ENCODE measurements at regions not wholly inside any gene's neighbourhood (a gene's known extent, or its start where the extent isn't known, plus 50 kb on each side); places are given as distances from the start of the nearest gene placed in this dataset.
"Not testable (repeated sequence)": the region's sequence is repeated elsewhere in the genome, so short reads cannot be mapped to it uniquely, and the experiment has no call there.

DNA sequence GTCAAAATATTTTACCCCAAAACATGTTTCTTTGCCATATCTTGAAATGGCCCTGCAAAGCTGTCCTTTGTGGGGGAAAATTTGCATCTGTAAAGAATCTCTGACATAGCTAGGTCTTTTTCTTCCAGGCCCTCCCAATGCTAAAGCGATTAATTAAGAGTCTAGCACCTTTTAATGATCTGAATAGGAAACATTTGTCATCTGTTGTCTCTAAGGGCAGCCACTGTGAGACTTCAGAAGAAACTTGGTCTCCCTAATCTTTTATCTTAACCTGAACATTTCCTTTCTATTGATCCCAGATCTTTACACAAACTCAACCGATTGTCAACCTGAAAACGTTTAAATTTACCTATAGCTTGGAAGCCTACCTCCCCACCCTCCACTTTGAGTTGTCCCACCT lies 731.6 kb upstream of the AUTS2 start:
- DNase-seq; H3K4me3 Mint-ChIP-seq; H3K27me3 Mint-ChIP-seq; H3K27ac Mint-ChIP-seq; H3K4me1 Mint-ChIP-seq (ENCODE audit: low read depth in 2 of 2); ATAC-seq (replicated peaks); H3K36me3 Mint-ChIP-seq (ENCODE audit: insufficient read depth): not testable (repeated sequence)
- peaks cover 9 to 24% of the 10 kb centered on the region in 2 donors for H3K9me3 Mint-ChIP-seq

DNA sequence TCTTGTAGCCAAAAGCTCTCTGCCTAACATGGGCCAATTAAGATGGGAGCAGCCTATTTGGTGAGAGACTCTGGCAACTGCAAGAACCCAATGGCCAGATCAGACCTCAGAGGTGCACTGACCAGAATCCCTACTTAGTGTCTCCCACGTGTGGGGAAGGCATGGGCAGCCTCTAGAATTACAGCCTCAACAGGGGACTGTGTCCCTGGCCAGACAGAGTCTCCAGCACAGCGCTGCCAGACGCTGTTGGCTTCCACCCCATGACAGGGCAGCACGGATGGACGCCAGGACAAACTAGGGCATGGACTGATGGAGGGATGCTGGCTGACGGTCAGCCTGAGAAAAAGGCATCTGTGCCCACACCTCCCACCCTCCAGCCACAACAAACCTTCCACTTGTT lies 729.3 kb upstream of the AUTS2 start:
- Mint-ChIP-seq H3K27ac (no peak overlapping the region), H3K9me3 (peaks cover 12 to 24% of the 10 kb centered on the region in 2 donors), H3K4me3 (no peak overlapping the region), H3K4me1 (ENCODE audit: low read depth in 2 of 2) (no peaks in the 10 kb centered on the region), H3K36me3 (ENCODE audit: insufficient read depth) (no peaks in the 10 kb centered on the region), H3K27me3 (no peaks in the 10 kb centered on the region)
- ATAC-seq (replicated peaks) (no peak), DNase-seq (no peak)

DNA sequence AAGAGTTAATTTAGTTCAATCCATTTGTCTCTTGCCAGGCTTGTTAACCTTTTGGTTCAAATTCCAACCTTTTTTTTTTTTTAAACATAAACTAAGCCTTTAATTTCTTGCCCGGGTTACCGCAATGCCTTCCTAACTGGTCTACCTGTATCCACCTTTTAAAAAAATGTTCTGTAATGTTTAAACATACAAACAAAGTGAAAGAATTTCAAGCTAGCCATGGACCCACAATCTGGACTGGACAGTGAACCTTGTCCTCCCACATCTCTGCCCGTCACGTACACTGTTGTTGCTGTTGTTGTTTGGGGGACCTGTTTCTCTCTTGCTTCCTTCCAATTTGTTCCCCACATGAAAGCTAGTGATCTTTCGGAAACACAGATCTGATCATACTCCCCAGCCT lies 724.7 kb upstream of the AUTS2 start:
- Mint-ChIP-seq H3K36me3 (ENCODE audit: insufficient read depth) (no peaks in the 10 kb centered on the region), H3K27ac (no peak overlapping the region), H3K4me1 (ENCODE audit: low read depth in 2 of 2) (no peaks in the 10 kb centered on the region), H3K9me3 (peaks cover 14 to 24% of the 10 kb centered on the region in 2 donors), H3K4me3 (no peak overlapping the region), H3K27me3 (no peaks in the 10 kb centered on the region)
- no peak for ATAC-seq (replicated peaks)
- no peak for DNase-seq

DNA sequence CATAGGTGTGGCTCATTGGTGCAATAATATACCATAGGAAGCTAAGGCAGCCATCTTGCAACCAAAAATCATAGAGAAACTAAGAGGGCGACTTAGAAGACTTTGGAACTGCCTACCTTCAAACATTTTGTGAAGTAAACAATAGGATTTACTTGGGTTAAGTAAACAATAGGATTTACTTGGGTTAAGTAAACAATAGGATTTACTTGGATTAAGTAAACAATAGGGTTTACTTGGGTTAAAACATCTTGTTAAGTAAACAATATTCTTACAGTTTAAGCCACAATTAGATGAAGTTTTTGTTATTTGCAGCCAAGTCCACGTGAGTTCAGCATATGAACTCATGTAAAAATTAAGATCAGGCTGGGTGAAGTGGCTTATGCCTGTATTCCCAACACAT lies 722.4 kb upstream of the AUTS2 start:
- Mint-ChIP-seq H3K27ac (no peak overlapping the region), H3K27me3 (no peaks in the 10 kb centered on the region), H3K4me1 (ENCODE audit: low read depth in 2 of 2) (no peaks in the 10 kb centered on the region), H3K9me3 (peaks cover 6 to 8% of the 10 kb centered on the region in 2 donors), H3K4me3 (no peak overlapping the region), H3K36me3 (ENCODE audit: insufficient read depth) (no peaks in the 10 kb centered on the region)
- ATAC-seq (replicated peaks) (no peak), DNase-seq (no peak)

DNA sequence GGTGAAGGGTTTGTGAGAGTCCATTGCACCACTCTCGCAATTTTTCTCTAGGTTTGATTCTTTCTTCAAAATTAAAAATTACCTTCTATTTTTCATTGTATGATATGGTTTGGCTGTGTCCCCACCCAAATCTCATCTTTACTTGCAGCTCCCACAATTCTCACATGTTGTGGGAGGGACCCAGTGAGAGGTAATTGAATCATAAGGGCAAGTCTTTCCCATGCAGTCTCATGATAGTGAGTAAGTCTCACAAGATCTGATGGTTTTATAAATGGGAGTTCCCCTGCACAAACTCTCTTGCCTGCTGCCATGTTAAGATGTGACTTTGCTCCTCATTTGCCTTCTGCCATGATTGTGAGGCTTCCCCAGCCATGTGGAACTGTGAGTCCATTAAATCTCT lies 711.2 kb upstream of the AUTS2 start:
- H3K4me1 Mint-ChIP-seq (ENCODE audit: low read depth in 2 of 2); H3K36me3 Mint-ChIP-seq (ENCODE audit: insufficient read depth); H3K4me3 Mint-ChIP-seq; ATAC-seq (replicated peaks); H3K27ac Mint-ChIP-seq; H3K27me3 Mint-ChIP-seq; DNase-seq; H3K9me3 Mint-ChIP-seq: not testable (repeated sequence)

DNA sequence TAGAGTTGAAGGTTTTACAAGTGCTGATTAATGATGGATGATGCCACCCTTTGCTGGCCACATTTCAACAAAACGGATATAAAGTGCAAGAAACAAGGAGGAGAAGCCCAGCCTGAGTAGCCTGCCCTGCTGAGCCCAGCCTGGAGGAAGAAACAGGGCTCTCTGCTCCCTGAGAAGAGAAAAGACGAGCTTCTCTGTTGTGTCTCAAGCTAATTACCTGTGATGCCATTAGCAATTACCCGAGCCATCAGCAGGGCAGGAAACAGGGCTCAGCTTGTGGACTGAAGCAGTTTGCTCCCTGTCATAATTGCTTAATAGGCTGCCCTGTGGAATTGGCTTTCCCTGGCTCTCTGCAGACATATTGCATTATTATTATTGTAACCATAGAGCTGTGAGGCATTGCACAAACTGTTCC lies 709.3 kb upstream of the AUTS2 start:
- DNase-seq: no peak
- Mint-ChIP-seq H3K9me3 (peaks cover 0 to 1% of the 10 kb centered on the region in 2 donors), H3K27me3 (no peaks in the 10 kb centered on the region), H3K4me3 (no peak overlapping the region), H3K4me1 (ENCODE audit: low read depth in 2 of 2) (no peaks in the 10 kb centered on the region), H3K27ac (no peak overlapping the region), H3K36me3 (ENCODE audit: insufficient read depth) (no peaks in the 10 kb centered on the region)
- no peak for ATAC-seq (replicated peaks)

DNA sequence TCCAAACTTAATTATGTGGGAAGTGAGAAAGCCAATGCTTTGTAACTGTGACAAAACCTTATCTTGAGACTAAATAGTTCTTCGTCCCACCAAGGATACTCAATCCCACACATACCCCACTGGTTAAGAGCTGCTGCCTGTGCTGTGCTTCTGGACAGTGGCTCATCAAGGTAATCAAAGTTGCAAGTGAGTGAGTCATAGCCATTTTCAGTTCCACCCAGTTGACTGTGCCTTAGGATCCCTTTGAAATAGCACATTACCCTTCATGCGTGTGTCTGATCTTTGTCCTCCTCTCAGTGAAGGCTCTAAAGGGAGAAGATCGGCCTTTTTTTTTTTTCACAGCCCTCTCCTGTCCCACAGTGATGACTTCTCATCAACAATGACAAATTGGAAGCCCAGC lies 706.0 kb upstream of the AUTS2 start:
- Mint-ChIP-seq H3K9me3 (peaks cover 3 to 5% of the 10 kb centered on the region in 2 donors), H3K36me3 (ENCODE audit: insufficient read depth) (no peaks in the 10 kb centered on the region), H3K27ac (no peak overlapping the region), H3K4me3 (no peak overlapping the region), H3K27me3 (no peaks in the 10 kb centered on the region), H3K4me1 (ENCODE audit: low read depth in 2 of 2) (no peaks in the 10 kb centered on the region)
- ATAC-seq (replicated peaks): no peak
- DNase-seq: no peak

DNA sequence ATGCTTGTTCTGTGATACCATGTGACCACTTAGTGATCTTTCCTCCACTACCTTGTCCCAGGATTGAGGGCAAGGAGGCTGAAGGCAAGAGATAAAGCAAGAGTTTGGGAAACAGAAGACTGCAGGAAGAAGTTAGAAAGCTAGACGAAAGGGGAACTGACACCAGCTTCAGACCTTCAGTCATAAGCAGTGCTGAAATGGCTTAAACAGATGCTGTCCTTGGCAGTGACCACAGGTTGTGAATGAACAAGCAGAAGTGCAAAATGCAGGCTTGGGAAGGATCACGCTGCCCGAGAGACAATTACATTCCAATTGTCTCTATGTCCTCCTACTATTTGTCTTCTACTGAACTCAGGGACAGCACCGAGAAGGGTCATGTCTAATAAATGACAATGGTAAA lies 704.9 kb upstream of the AUTS2 start:
- no peak for DNase-seq
- Mint-ChIP-seq H3K4me1 (ENCODE audit: low read depth in 2 of 2) (no peaks in the 10 kb centered on the region), H3K4me3 (no peak overlapping the region), H3K36me3 (ENCODE audit: insufficient read depth) (no peaks in the 10 kb centered on the region), H3K27me3 (no peaks in the 10 kb centered on the region), H3K9me3 (peaks cover 5 to 7% of the 10 kb centered on the region in 2 donors), H3K27ac (no peak overlapping the region)
- no peak for ATAC-seq (replicated peaks)

DNA sequence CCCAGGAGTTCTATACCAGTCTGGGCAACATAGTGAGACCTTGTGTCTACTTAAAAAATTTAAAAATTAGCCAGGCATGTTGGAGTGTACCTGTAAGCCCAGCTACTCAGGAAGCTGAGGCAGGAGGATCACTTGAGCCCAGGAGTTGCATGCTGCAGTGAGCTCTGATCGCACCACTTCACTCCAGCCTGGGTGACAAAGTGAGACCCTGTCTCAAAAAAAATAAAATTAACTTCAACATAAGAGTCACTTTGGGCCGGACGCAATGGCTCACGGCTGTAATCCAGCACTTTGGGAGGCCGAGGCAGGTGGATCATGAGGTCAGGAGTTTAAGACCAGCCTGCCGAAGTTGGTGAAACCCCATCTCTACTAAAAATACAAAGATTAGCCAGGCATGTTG lies 699.1 kb upstream of the AUTS2 start:
- H3K36me3 Mint-ChIP-seq (ENCODE audit: insufficient read depth); H3K27me3 Mint-ChIP-seq; H3K4me1 Mint-ChIP-seq (ENCODE audit: low read depth in 2 of 2); H3K27ac Mint-ChIP-seq; ATAC-seq (replicated peaks); DNase-seq; H3K4me3 Mint-ChIP-seq: not testable (repeated sequence)
- peaks cover 6 to 13% of the 10 kb centered on the region in 2 donors for H3K9me3 Mint-ChIP-seq

DNA sequence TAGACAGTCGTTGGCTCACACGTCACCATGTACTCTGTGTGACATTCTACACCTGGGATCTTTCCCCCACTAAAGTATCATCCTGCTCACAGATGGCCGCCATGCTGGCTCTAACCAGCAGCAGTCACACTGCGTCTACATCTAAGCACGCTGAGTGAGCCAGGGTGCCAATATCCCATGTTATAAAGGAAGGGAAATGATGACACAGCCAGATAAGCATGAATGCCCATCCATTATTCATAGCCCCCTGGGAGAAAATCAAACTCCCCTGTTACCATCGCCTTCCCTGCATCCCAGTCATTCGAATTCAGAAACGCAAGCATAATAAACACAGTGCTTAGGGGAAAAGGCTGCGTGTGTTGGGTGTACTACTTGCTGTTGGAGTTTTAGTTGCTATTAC lies 698.2 kb upstream of the AUTS2 start:
- DNase-seq: no peak
- ATAC-seq (replicated peaks): no peak

DNA sequence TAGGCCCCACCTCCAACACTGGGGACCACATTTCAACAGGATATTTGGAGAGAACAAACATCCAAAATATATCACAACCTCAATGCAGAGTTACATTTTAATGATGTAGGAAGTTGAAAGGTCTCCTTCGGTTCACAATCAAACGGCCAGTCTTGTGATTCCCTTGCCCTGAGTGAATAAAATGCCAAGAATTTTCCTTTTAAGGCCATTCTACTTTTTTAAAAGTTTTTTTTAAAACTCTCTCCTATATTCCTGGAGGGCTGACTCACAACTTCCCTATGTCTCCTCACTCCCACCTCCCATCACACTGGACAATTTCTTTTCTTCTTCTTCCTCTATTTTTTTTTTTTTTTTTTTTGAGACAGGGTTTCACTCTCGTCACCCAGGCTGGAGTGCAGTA lies 693.6 kb upstream of the AUTS2 start:
- H3K9me3 Mint-ChIP-seq: peaks cover 3 to 15% of the 10 kb centered on the region in 2 donors
- no peaks in the 10 kb centered on the region for H3K4me1 Mint-ChIP-seq (ENCODE audit: low read depth in 2 of 2)
- peaks cover 0 to 8% of the 10 kb centered on the region in 2 donors for H3K27me3 Mint-ChIP-seq
- peaks cover 3% of the 10 kb centered on the region for H3K36me3 Mint-ChIP-seq (ENCODE audit: insufficient read depth)
- no peak overlapping the region for H3K4me3 Mint-ChIP-seq
- ATAC-seq (replicated peaks) (no peak), DNase-seq (no peak)
- H3K27ac Mint-ChIP-seq: no peak overlapping the region

More for the DNA sequence above, 698.2 kb upstream of the AUTS2 start:
- no peaks in the 10 kb centered on the region for H3K27me3 Mint-ChIP-seq
- peaks cover 6 to 14% of the 10 kb centered on the region in 2 donors for H3K9me3 Mint-ChIP-seq
- H3K36me3 Mint-ChIP-seq (ENCODE audit: insufficient read depth): no peaks in the 10 kb centered on the region
- H3K4me3 Mint-ChIP-seq: no peak overlapping the region
- H3K4me1 Mint-ChIP-seq (ENCODE audit: low read depth in 2 of 2): no peaks in the 10 kb centered on the region
- H3K27ac Mint-ChIP-seq: no peak overlapping the region

DNA sequence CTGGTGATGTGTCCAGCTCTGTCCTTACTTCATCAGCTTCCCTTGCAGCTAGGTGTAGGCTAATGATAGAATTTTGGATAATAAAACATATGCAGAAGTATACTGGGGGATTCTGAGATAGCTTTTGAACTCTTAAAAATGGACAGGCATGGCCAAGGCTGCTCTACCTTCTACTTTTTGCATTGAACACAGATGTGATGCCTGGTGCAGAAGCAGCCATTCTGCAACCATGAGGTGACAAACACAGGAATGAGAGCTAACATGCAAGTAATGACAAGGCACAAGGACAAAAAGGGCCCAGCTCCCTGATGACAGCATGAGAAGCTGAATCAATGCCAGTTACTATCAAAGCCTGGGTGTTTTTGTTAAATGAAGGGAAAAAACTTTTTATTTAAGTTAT lies 686.5 kb upstream of the AUTS2 start:
- Mint-ChIP-seq H3K4me1 (ENCODE audit: low read depth in 2 of 2) (no peaks in the 10 kb centered on the region), H3K27me3 (peaks cover 0 to 3% of the 10 kb centered on the region in 2 donors), H3K36me3 (ENCODE audit: insufficient read depth) (no peaks in the 10 kb centered on the region), H3K4me3 (no peak overlapping the region), H3K9me3 (peaks cover 10% of the 10 kb centered on the region in 2 donors), H3K27ac (no peak overlapping the region)
- DNase-seq (no peak), ATAC-seq (replicated peaks) (no peak)

DNA sequence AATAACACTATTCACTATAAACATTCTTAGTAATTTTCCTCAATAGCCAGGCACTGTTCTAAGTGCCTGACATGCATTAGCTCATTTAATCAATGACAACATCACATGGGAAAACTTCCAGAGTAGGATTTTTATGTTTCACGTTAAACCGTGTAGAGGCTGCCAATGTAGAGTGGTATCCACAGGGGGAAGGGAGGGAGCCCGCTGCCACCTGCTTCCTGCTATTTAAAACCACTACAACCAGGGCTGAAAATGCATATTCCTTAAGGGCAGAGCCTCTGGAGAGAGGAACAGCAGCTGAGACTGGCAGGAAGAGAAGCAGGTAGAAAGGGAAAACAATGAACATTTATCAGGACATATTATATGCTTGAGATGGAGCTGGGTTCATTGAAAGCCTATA lies 684.3 kb upstream of the AUTS2 start:
- H3K27me3 Mint-ChIP-seq: no peaks in the 10 kb centered on the region
- no peaks in the 10 kb centered on the region for H3K4me1 Mint-ChIP-seq (ENCODE audit: low read depth in 2 of 2)
- H3K9me3 Mint-ChIP-seq: peaks cover 14 to 21% of the 10 kb centered on the region in 2 donors
- H3K36me3 Mint-ChIP-seq (ENCODE audit: insufficient read depth): no peaks in the 10 kb centered on the region
- ATAC-seq (replicated peaks) (no peak), DNase-seq (no peak)
- H3K4me3 Mint-ChIP-seq: no peak overlapping the region
- no peak overlapping the region for H3K27ac Mint-ChIP-seq

DNA sequence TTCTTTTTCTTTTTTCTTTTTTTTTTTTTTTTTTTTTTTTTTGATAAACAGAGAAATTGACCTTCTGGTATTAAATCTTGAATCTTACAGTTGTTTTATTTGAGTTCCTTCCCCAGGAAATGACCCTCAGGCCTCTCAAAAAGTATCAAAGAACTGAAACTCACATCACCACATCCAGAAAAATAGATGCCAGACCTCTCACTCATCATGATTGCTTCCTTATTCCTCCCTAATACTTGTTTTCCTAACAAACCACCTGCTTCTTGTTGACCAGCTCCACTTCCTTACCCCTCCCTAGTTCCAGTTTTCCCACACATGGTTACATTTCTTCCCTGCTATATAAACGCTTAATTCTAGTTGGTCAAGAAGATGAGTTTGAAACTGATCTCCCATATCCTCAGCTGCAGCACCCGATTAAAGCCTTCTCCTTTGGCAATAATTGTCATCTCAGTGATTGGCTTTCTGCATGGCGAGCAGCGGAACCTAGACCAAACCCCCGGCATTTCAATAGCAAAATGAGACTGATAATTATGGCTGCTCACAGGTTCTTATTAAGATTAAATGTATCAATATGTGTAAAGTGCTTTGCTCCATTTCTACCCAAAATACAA lies 681.1 kb upstream of the AUTS2 start:
- Mint-ChIP-seq H3K27me3 (no peaks in the 10 kb centered on the region), H3K9me3 (peaks cover 18 to 21% of the 10 kb centered on the region in 2 donors), H3K27ac (no peak overlapping the region), H3K36me3 (ENCODE audit: insufficient read depth) (no peaks in the 10 kb centered on the region), H3K4me1 (ENCODE audit: low read depth in 2 of 2) (no peaks in the 10 kb centered on the region), H3K4me3 (no peak overlapping the region)
- no peak for ATAC-seq (replicated peaks)
- no peak for DNase-seq

DNA sequence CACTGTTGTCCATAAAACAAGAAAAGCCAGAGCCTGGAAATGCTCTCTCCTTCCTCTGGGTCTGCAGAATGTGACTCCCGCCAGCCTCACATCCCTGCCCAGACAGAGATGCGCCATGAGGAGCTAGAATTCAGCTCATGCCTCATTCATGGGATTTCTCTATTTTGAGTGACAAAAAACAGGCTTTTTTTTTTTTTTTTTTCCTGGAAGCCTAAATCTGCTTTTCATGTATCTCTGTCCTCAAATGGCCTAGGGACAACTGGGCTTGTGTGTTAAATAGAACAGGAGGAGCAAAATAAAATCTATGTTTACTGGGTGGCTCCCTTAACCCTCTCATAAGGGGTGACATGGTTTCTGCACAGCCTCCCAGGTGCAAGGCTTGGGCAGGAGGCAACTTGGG lies 679.7 kb upstream of the AUTS2 start:
- Mint-ChIP-seq H3K9me3 (peaks cover 15 to 18% of the 10 kb centered on the region in 2 donors), H3K27ac (no peak overlapping the region), H3K27me3 (no peaks in the 10 kb centered on the region), H3K4me1 (ENCODE audit: low read depth in 2 of 2) (no peaks in the 10 kb centered on the region), H3K36me3 (ENCODE audit: insufficient read depth) (no peaks in the 10 kb centered on the region), H3K4me3 (no peak overlapping the region)
- DNase-seq (no peak), ATAC-seq (replicated peaks) (no peak)

Data from effector memory CD8-positive, alpha-beta T cell (primary cell).